Skeletal muscle satellite cell (primary cell): ENCODE measurements at regions not wholly inside any gene's neighbourhood (a gene's known extent, or its start where the extent isn't known, plus 50 kb on each side); places are given as distances from the start of the nearest gene placed in this dataset.

Source experiments
- H3K27me3 ChIP-seq: 2 replicates; pipeline ENCODE4 v1.7.0; 2013; ENCODE audit warnings: low read length; ENCODE audit not compliant: control insufficient read depth, insufficient read depth
- H3K36me3 ChIP-seq: 2 replicates; pipeline ENCODE4 v1.7.0; 2013; ENCODE audit warnings: mild to moderate bottlenecking, control low read depth, low read length; ENCODE audit not compliant: insufficient read depth
- H3K4me1 ChIP-seq: 2 replicates; pipeline ENCODE4 v1.7.0; 2013; ENCODE audit warnings: low read length; ENCODE audit not compliant: control insufficient read depth, insufficient read depth
- H3K4me2 ChIP-seq: 2 replicates; pipeline ENCODE4 v1.7.0; 2013; ENCODE audit warnings: mild to moderate bottlenecking, low read length
- H3K4me3 ChIP-seq: 2 replicates; pipeline ENCODE4 v1.7.0; 2013; ENCODE audit warnings: low read length
- H3K9ac ChIP-seq: 2 replicates; pipeline ENCODE4 v1.7.0; 2013; ENCODE audit warnings: mild to moderate bottlenecking, low read depth, low read length, moderate library complexity
- H3K9me3 ChIP-seq: replicated peaks from 2 replicates; pipeline ENCODE4 v1.7.0; 2013; ENCODE audit warnings: mild to moderate bottlenecking, control low read depth, low read length

GRCh38 chr10:8235253-8236027, 181.0 kb downstream of the GATA3 start:
- H3K4me3 ChIP-seq: no peak overlapping the region
- H3K4me1 ChIP-seq: no peaks in the 10 kb centered on the region
- H3K9ac ChIP-seq: no peak overlapping the region
- H3K36me3 ChIP-seq: no peaks in the 10 kb centered on the region
- no peaks in the 10 kb centered on the region for H3K27me3 ChIP-seq
- H3K9me3 ChIP-seq: no peaks in the 10 kb centered on the region
- H3K4me2 ChIP-seq: no peak overlapping the region

DNA sequence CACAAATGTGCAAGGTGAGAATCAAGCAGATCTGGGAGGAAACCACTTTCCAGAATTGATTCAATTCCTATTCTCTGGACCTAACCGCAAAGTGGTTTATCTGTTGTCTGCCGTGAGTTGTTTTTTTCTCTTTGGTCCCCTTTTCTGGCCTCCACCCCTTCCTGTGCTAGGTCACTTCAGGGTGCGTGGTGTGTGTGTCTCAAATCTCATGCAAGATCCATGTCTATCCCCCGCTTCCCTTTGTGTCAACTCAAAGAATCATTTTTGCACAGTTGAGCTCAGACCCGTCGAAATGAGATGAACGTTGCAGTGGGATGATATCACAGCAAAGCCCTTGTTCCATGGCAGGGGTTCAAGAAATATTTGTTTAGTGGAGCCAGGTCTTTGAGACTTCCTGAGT, 184.5 kb downstream of the GATA3 start:
- Histone ChIP-seq H3K36me3 (no peaks in the 10 kb centered on the region), H3K9ac (no peak overlapping the region), H3K4me3 (no peak overlapping the region), H3K27me3 (no peaks in the 10 kb centered on the region), H3K9me3 (no peaks in the 10 kb centered on the region), H3K4me1 (no peaks in the 10 kb centered on the region), H3K4me2 (no peak overlapping the region)

DNA sequence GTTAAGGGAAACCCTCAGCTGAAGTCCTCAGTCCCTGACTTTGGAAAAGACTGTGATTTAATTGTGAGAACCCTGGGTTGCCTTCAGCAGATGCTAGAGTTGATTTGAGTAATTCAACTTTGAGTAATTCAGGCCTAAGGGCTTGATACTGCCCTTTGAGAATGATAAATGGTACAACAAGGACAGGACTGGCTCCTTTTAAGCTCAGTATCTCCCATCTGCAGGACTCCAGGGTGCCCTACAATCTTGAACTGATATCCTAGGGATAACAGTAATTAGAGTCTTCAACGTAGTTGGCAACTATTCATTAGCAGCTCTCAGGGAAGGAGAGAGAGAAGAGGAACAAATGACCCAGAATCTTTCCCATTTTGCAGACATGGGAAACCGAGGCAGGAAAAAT, 186.4 kb downstream of the GATA3 start:
- Histone ChIP-seq H3K4me3 (no peak overlapping the region), H3K9ac (no peak overlapping the region), H3K9me3 (no peaks in the 10 kb centered on the region), H3K4me2 (no peak overlapping the region), H3K4me1 (no peaks in the 10 kb centered on the region), H3K36me3 (no peaks in the 10 kb centered on the region), H3K27me3 (no peaks in the 10 kb centered on the region)

GRCh38 chr10:8242295-8242872, 187.9 kb downstream of the GATA3 start:
- Histone ChIP-seq H3K27me3 (no peaks in the 10 kb centered on the region), H3K9ac (no peak overlapping the region), H3K4me3 (no peak overlapping the region), H3K4me1 (no peaks in the 10 kb centered on the region), H3K36me3 (no peaks in the 10 kb centered on the region), H3K4me2 (no peak overlapping the region), H3K9me3 (no peaks in the 10 kb centered on the region)

DNA sequence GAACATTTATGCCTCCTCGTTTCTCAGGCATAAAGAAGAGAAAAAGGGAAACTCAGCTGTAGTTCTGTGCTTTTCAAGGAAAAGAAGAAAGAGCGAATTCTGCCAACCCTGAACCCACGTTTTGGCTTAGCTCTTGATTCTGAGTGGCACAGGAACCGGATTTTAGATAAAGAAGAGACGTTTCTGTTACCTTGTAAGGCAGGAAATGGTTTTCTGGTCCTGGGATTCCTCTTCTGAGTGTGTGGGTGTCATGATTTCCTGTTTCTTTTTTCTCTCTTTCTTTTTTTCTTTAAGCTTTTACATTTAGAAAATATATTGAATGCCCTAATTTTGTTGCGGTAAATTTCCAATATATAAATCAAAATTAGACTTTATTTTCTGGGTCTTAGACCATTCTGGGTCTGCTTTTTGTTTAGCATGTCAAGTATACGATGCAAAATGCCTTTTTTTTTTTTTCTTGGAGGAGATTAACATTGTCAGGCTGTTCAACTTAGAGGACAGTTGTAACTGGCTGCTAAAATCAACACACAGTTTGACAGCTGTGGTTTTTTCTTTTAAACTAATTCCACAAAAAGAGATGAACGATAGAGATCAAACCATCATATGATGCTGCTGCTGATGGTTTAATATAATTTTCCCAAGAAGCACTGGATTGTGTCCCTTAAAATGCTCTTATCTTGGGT, 190.8 kb downstream of the GATA3 start:
- H3K4me1 ChIP-seq: no peaks in the 10 kb centered on the region

GRCh38 chr10:8245814-8246142, 191.3 kb downstream of the GATA3 start:
- H3K4me3 ChIP-seq: no peak overlapping the region
- H3K9ac ChIP-seq: no peak overlapping the region
- no peaks in the 10 kb centered on the region for H3K27me3 ChIP-seq
- H3K4me2 ChIP-seq: no peak overlapping the region
- no peaks in the 10 kb centered on the region for H3K4me1 ChIP-seq
- H3K9me3 ChIP-seq: no peaks in the 10 kb centered on the region
- no peaks in the 10 kb centered on the region for H3K36me3 ChIP-seq

More for the DNA sequence above, 190.8 kb downstream of the GATA3 start:
- no peak overlapping the region for H3K4me2 ChIP-seq
- no peaks in the 10 kb centered on the region for H3K36me3 ChIP-seq
- no peak overlapping the region for H3K9ac ChIP-seq
- no peaks in the 10 kb centered on the region for H3K27me3 ChIP-seq
- H3K9me3 ChIP-seq: no peaks in the 10 kb centered on the region
- H3K4me3 ChIP-seq: no peak overlapping the region

GRCh38 chr10:8246548-8246947, 192.1 kb downstream of the GATA3 start:
- Histone ChIP-seq H3K4me2 (no peak overlapping the region), H3K9ac (no peak overlapping the region), H3K36me3 (no peaks in the 10 kb centered on the region), H3K4me1 (no peaks in the 10 kb centered on the region), H3K4me3 (no peak overlapping the region), H3K9me3 (no peaks in the 10 kb centered on the region), H3K27me3 (no peaks in the 10 kb centered on the region)

DNA sequence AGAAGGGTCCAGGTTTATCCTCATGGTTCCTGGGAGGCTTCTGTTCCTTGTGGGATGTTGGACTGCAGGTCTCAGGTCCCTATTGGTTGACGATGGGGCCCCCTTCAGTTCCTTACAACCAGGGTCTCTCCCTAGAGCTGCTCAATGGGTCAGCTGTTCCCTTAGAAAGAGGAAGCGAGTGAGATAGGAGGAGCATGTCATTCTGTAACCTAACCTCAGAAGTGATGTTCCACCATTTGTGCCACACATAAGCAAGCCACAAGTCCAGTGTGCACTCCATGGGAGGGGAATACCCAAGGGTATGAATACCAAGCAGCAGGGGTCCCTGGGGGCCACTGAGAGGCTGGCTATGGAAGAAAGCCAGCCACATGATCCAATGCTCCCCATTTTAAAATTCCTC, 192.7 kb downstream of the GATA3 start:
- Histone ChIP-seq H3K9ac (no peak overlapping the region), H3K4me3 (no peak overlapping the region), H3K4me2 (no peak overlapping the region), H3K27me3 (no peaks in the 10 kb centered on the region), H3K36me3 (no peaks in the 10 kb centered on the region), H3K4me1 (no peaks in the 10 kb centered on the region), H3K9me3 (no peaks in the 10 kb centered on the region)

DNA sequence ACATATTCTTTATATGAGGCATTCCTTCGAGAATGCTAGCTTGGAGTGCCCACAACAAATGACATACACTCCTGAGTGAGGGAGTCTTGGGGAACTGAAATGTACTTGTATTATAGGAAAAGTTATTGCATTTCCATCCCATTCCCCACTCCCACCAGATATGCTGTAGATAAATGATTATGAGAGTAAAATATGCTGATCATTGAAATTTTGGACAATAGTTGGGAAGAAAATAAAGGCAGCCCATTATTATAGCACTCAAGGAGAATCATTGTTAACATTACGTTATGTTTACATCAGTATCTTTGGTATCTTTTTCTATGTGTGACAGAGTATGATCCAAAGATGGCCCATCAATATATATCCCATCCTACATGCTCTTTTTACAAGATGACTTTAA, 194.4 kb downstream of the GATA3 start:
- no peaks in the 10 kb centered on the region for H3K4me1 ChIP-seq
- H3K9ac ChIP-seq: no peak overlapping the region
- no peak overlapping the region for H3K4me2 ChIP-seq
- no peaks in the 10 kb centered on the region for H3K27me3 ChIP-seq
- no peaks in the 10 kb centered on the region for H3K36me3 ChIP-seq
- H3K4me3 ChIP-seq: no peak overlapping the region
- H3K9me3 ChIP-seq: no peaks in the 10 kb centered on the region

DNA sequence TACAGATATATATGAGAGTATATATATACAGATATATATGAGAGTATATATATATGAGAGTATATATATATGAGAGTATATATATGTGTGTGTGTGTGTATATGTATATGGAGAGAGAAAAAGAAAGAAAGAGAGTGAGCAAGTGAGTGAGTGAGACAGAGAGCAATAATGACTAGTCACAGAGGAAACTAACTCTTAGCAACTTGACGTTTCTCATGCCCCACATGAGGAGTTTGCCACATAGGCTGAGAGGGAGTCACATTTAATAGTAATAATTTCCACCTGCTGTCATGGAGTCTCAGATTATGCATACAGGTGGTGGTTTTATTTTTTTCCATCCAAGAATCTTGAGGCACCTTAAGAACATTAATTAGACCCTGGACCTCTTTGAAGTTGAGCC, 199.9 kb downstream of the GATA3 start:
- no peaks in the 10 kb centered on the region for H3K36me3 ChIP-seq
- H3K4me2 ChIP-seq: no peak overlapping the region
- no peak overlapping the region for H3K4me3 ChIP-seq
- no peaks in the 10 kb centered on the region for H3K27me3 ChIP-seq
- H3K9me3 ChIP-seq: no peaks in the 10 kb centered on the region
- H3K4me1 ChIP-seq: no peaks in the 10 kb centered on the region
- no peak overlapping the region for H3K9ac ChIP-seq

DNA sequence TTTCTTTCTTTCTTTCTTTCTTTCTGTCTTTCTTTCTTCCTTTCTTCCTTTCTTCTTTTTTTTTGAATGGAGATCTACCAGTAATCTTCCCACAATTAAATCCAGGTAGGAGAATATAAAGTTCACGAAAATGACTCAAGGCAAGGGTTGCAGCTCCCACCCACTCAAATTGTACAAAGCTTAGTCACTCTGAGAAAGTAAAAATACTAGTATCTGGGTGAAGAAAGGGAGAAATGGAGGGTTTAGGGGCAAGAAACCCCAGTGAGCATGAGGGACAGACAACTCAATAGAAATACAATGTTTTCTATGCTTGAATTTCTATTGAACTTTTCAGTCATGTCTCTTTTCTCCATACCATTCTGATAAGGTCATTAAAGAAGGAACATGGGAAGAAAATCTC, 200.8 kb downstream of the GATA3 start:
- no peaks in the 10 kb centered on the region for H3K4me1 ChIP-seq
- H3K9me3 ChIP-seq: no peaks in the 10 kb centered on the region
- no peaks in the 10 kb centered on the region for H3K27me3 ChIP-seq
- no peak overlapping the region for H3K4me3 ChIP-seq
- H3K36me3 ChIP-seq: no peaks in the 10 kb centered on the region
- H3K4me2 ChIP-seq: no peak overlapping the region
- no peak overlapping the region for H3K9ac ChIP-seq

- Histone ChIP-seq H3K4me1 (no peaks in the 10 kb centered on the region), H3K36me3 (no peaks in the 10 kb centered on the region), H3K9ac (no peak overlapping the region), H3K4me2 (no peak overlapping the region), H3K27me3 (no peaks in the 10 kb centered on the region), H3K9me3 (no peaks in the 10 kb centered on the region), H3K4me3 (no peak overlapping the region)
These were observed 206.2 kb downstream of the GATA3 start for GRCh38 chr10:8260645-8261044.
